GM23248 (cell line): ENCODE measurements at regions not wholly inside any gene's neighbourhood (a gene's known extent, or its start where the extent isn't known, plus 50 kb on each side); places are given as distances from the start of the nearest gene placed in this dataset.

ENCODE experiments used
- DNase-seq: peaks from one replicate; pipeline ENCODE4 v3.0.0-alpha.2; 2015
- H2AFZ ChIP-seq: fragments of 200-600 bp; sonication (generic); 2 replicates; pipeline ENCODE4 v1.6.1; 2016; ENCODE audit warnings: antibody characterized with exemption
- H3F3A ChIP-seq: fragments of 200-600 bp; sonication (generic); 2 replicates; pipeline ENCODE4 v1.6.1; 2016; ENCODE audit warnings: mild to moderate bottlenecking, antibody characterized with exemption, mixed run types; ENCODE audit not compliant: insufficient read depth
- H3K27ac ChIP-seq: fragments of 200-600 bp; sonication (generic); 2 replicates; pipeline ENCODE4 v1.5.1; 2016; ENCODE audit warnings: mild to moderate bottlenecking
- H3K27me3 ChIP-seq: fragments of 200-600 bp; sonication (generic); replicated peaks from 2 replicates; pipeline ENCODE4 v1.6.1; 2016; ENCODE audit warnings: mild to moderate bottlenecking; ENCODE audit not compliant: insufficient read depth
- H3K36me3 ChIP-seq: fragments of 200-600 bp; sonication (generic); 2 replicates; pipeline ENCODE4 v1.6.1; 2016; ENCODE audit warnings: low read depth, mild to moderate bottlenecking
- H3K4me1 ChIP-seq: fragments of 200-600 bp; sonication (generic); 2 replicates; pipeline ENCODE4 v1.6.1; 2016; ENCODE audit warnings: mild to moderate bottlenecking; ENCODE audit not compliant: insufficient read depth
- H3K4me2 ChIP-seq: fragments of 200-600 bp; sonication (generic); one replicate; pipeline ENCODE4 v1.6.1; 2016; ENCODE audit warnings: mild to moderate bottlenecking; ENCODE audit not compliant: unreplicated experiment
- H3K4me3 ChIP-seq: fragments of 200-600 bp; sonication (generic); 2 replicates; pipeline ENCODE4 v1.5.1; 2016; ENCODE audit warnings: mild to moderate bottlenecking
- H3K79me2 ChIP-seq: fragments of 200-600 bp; sonication (generic); 2 replicates; pipeline ENCODE4 v1.6.1; 2016; ENCODE audit warnings: mild to moderate bottlenecking; ENCODE audit not compliant: insufficient read depth
- H3K9ac ChIP-seq: fragments of 200-600 bp; sonication (generic); 2 replicates; pipeline ENCODE4 v1.6.1; 2016; ENCODE audit warnings: mild to moderate bottlenecking
- H3K9me2 ChIP-seq: fragments of 200-600 bp; sonication (generic); 2 replicates; pipeline ENCODE4 v1.6.1; 2016; ENCODE audit warnings: mixed run types, mild to moderate bottlenecking, moderate library complexity; ENCODE audit not compliant: insufficient read depth
- H3K9me3 ChIP-seq: fragments of 200-600 bp; sonication (generic); one replicate; pipeline ENCODE4 v1.6.1; 2017; ENCODE audit warnings: low read depth
- H4K20me1 ChIP-seq: fragments of 200-600 bp; sonication (generic); 2 replicates; pipeline ENCODE4 v1.6.0; 2016; ENCODE audit not compliant: insufficient read depth
- EZH2 ChIP-seq: fragments of 200-600 bp; sonication (generic); IDR thresholded peaks from 2 replicates; pipeline ENCODE4 v1.6.1; 2018; ENCODE audit warnings: antibody characterized with exemption, mild to moderate bottlenecking; ENCODE audit not compliant: insufficient read depth, poor library complexity, severe bottlenecking
- EZH2phosphoT487 ChIP-seq: fragments of 200-600 bp; sonication (generic); IDR thresholded peaks from 2 replicates; pipeline ENCODE4 v1.6.1; 2018; ENCODE audit warnings: antibody characterized with exemption, moderate library complexity, mild to moderate bottlenecking, low read depth; ENCODE audit not compliant: insufficient read depth
- WGBS, 2 experiments: methylation state at CpG; one replicate each; pipeline ENCODE4 v1.1.6; 2015 to 2017; ENCODE audit warnings: low lambda C conversion rate in 2 of 2, low coverage in 1 of 2; ENCODE audit errors: missing lambda C conversion rate in 2 of 2; 5-methylcytosine and 5-hydroxymethylcytosine counted together
- in situ Hi-C: fragments of 300-500 bp; cut with MboI; formaldehyde crosslinking; loops from 2 replicates; pipeline ENCODE4 v1.15.0; 2020

GRCh38 chr1:117780687-117781475, 148.5 kb downstream of the GDAP2 start:
- Histone ChIP-seq H3K4me3 (no peak overlapping the region), H3K79me2 (no peaks in the 10 kb centered on the region), H3K27ac (no peak overlapping the region), H4K20me1 (no peaks in the 10 kb centered on the region), H3K4me1 (no peaks in the 10 kb centered on the region), H3K9ac (no peak overlapping the region), H3K4me2 (no peak overlapping the region), H3F3A (no peaks in the 10 kb centered on the region), H3K36me3 (no peaks in the 10 kb centered on the region), H3K9me2 (no peaks in the 10 kb centered on the region), H2AFZ (0 out of 2 replicates have a peak overlapping the region, but pooled peaks have one; percentile 16), H3K27me3 (no peaks in the 10 kb centered on the region), H3K9me3 (no peaks in the 10 kb centered on the region)
- TF ChIP-seq EZH2 (no peak), EZH2phosphoT487 (no peak)
- in situ Hi-C loops, result no loop called here
- no peak for DNase-seq
- WGBS, 2 experiments, result 28 to 29% methylated on average over 5 of the region's 5 CpGs

GRCh38 chr1:117782056-117782455, 147.4 kb downstream of the GDAP2 start:
- no peak for DNase-seq
- H2AFZ ChIP-seq, result no peak overlapping the region
- no peak overlapping the region for H3K4me3 ChIP-seq
- H3K9me3 ChIP-seq, result no peaks in the 10 kb centered on the region
- H4K20me1 ChIP-seq, result no peaks in the 10 kb centered on the region
- H3K27ac ChIP-seq, result no peak overlapping the region
- no peaks in the 10 kb centered on the region for H3K9me2 ChIP-seq
- 89 to 93% methylated on average over 4 of the region's 4 CpGs for WGBS, 2 experiments
- no peak overlapping the region for H3K9ac ChIP-seq
- H3K79me2 ChIP-seq, result no peaks in the 10 kb centered on the region
- H3K4me1 ChIP-seq, result no peaks in the 10 kb centered on the region
- no peaks in the 10 kb centered on the region for H3K36me3 ChIP-seq
- in situ Hi-C loops, result no loop called here
- no peak for TF ChIP-seq EZH2
- TF ChIP-seq EZH2phosphoT487, result no peak
- H3K4me2 ChIP-seq, result no peak overlapping the region
- no peaks in the 10 kb centered on the region for H3F3A ChIP-seq
- no peaks in the 10 kb centered on the region for H3K27me3 ChIP-seq

- Histone ChIP-seq H3K9me3 (no peaks in the 10 kb centered on the region), H4K20me1 (no peaks in the 10 kb centered on the region), H3K4me3 (no peak overlapping the region), H3K9ac (no peak overlapping the region), H3K4me1 (no peaks in the 10 kb centered on the region), H3K9me2 (no peaks in the 10 kb centered on the region), H3F3A (no peaks in the 10 kb centered on the region), H3K36me3 (no peaks in the 10 kb centered on the region), H3K27ac (no peak overlapping the region), H3K79me2 (no peaks in the 10 kb centered on the region), H3K4me2 (no peak overlapping the region), H2AFZ (no peak overlapping the region), H3K27me3 (no peaks in the 10 kb centered on the region)
- WGBS, 2 experiments, result 44 to 46% methylated on average over 4 of the region's 4 CpGs
- TF ChIP-seq EZH2phosphoT487 (no peak), EZH2 (no peak)
- DNase-seq, result no peak
- in situ Hi-C loops, result no loop called here
These were observed 145.6 kb downstream of the GDAP2 start for GRCh38 chr1:117783606-117784396.

GRCh38 chr1:117788014-117788413, 141.4 kb downstream of the GDAP2 start:
- no peak for TF ChIP-seq EZH2phosphoT487
- Histone ChIP-seq H4K20me1 (no peaks in the 10 kb centered on the region), H3F3A (no peaks in the 10 kb centered on the region), H3K4me1 (no peaks in the 10 kb centered on the region), H3K79me2 (no peaks in the 10 kb centered on the region), H3K27ac (no peak overlapping the region), H3K4me2 (no peak overlapping the region), H2AFZ (no peak overlapping the region), H3K9ac (no peak overlapping the region), H3K9me2 (no peaks in the 10 kb centered on the region), H3K27me3 (no peaks in the 10 kb centered on the region), H3K36me3 (no peaks in the 10 kb centered on the region), H3K4me3 (no peak overlapping the region), H3K9me3 (no peaks in the 10 kb centered on the region)
- in situ Hi-C loops, result no loop called here
- 65 to 72% methylated on average over 5 of the region's 5 CpGs for WGBS, 2 experiments
- DNase-seq, result no peak
